ENCODE measurements at regions not wholly inside any gene's neighbourhood (a gene's known extent, or its start where the extent isn't known, plus 50 kb on each side); places are given as distances from the start of the nearest gene placed in this dataset.

- H3K4me1 Mint-ChIP-seq = peaks cover 26% of the 10 kb centered on the region
- H3K27me3 Mint-ChIP-seq (ENCODE audit: low read depth) = peaks cover 3% of the 10 kb centered on the region; the same call in 1 of the 2 replicates
- ATAC-seq (no peak), DNase-seq (ENCODE audit: low spot score) (no peak)
- no peaks in the 10 kb centered on the region for H3K9me3 Mint-ChIP-seq
- ChIA-PET POLR2A (no interaction called here), CTCF (interaction anchor here (3.4 kb wide), 1 partner anchor 9 kb away, joined by 14 read pairs; no protein-coding TSS in a partner anchor)
- H3K36me3 Mint-ChIP-seq = no peaks in the 10 kb centered on the region
- H3K4me3 Mint-ChIP-seq = no peak overlapping the region
- TF ChIP-seq ZNF138 (CRISPR knock-in tag; conservative IDR thresholded peaks at IDR 0.05) = no peak
- TF ChIP-seq, protein P1, sequence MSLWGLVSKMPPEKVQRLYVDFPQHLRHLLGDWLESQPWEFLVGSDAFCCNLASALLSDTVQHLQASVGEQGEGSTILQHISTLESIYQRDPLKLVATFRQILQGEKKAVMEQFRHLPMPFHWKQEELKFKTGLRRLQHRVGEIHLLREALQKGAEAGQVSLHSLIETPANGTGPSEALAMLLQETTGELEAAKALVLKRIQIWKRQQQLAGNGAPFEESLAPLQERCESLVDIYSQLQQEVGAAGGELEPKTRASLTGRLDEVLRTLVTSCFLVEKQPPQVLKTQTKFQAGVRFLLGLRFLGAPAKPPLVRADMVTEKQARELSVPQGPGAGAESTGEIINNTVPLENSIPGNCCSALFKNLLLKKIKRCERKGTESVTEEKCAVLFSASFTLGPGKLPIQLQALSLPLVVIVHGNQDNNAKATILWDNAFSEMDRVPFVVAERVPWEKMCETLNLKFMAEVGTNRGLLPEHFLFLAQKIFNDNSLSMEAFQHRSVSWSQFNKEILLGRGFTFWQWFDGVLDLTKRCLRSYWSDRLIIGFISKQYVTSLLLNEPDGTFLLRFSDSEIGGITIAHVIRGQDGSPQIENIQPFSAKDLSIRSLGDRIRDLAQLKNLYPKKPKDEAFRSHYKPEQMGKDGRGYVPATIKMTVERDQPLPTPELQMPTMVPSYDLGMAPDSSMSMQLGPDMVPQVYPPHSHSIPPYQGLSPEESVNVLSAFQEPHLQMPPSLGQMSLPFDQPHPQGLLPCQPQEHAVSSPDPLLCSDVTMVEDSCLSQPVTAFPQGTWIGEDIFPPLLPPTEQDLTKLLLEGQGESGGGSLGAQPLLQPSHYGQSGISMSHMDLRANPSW (CRISPR knock-in tag; conservative IDR thresholded peaks at IDR 0.05; ENCODE audit: low read depth) = no peak
- no peak for TF ChIP-seq GTF2I (CRISPR knock-in tag; conservative IDR thresholded peaks at IDR 0.05)
- TF ChIP-seq, protein P2, sequence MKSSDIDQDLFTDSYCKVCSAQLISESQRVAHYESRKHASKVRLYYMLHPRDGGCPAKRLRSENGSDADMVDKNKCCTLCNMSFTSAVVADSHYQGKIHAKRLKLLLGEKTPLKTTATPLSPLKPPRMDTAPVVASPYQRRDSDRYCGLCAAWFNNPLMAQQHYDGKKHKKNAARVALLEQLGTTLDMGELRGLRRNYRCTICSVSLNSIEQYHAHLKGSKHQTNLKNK (CRISPR knock-in tag; IDR thresholded peaks at IDR 0.05) = no peak
- TF ChIP-seq, protein P3, sequence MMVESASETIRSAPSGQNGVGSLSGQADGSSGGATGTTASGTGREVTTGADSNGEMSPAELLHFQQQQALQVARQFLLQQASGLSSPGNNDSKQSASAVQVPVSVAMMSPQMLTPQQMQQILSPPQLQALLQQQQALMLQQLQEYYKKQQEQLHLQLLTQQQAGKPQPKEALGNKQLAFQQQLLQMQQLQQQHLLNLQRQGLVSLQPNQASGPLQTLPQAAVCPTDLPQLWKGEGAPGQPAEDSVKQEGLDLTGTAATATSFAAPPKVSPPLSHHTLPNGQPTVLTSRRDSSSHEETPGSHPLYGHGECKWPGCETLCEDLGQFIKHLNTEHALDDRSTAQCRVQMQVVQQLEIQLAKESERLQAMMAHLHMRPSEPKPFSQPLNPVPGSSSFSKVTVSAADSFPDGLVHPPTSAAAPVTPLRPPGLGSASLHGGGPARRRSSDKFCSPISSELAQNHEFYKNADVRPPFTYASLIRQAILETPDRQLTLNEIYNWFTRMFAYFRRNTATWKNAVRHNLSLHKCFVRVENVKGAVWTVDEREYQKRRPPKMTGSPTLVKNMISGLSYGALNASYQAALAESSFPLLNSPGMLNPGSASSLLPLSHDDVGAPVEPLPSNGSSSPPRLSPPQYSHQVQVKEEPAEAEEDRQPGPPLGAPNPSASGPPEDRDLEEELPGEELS (CRISPR knock-in tag; IDR thresholded peaks at IDR 0.05) = no peak
- no peak for TF ChIP-seq SMAD3 (CRISPR knock-in tag; IDR thresholded peaks at IDR 0.05; ENCODE audit: borderline replicate concordance)
- TF ChIP-seq FOXK1 (CRISPR knock-in tag; IDR thresholded peaks at IDR 0.05) = no peak
- TF ChIP-seq, protein P4, sequence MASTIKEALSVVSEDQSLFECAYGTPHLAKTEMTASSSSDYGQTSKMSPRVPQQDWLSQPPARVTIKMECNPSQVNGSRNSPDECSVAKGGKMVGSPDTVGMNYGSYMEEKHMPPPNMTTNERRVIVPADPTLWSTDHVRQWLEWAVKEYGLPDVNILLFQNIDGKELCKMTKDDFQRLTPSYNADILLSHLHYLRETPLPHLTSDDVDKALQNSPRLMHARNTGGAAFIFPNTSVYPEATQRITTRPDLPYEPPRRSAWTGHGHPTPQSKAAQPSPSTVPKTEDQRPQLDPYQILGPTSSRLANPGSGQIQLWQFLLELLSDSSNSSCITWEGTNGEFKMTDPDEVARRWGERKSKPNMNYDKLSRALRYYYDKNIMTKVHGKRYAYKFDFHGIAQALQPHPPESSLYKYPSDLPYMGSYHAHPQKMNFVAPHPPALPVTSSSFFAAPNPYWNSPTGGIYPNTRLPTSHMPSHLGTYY (CRISPR knock-in tag; IDR thresholded peaks at IDR 0.05) = no peak
- TF ChIP-seq USF1 (CRISPR knock-in tag; IDR thresholded peaks at IDR 0.05) = no peak
- TF ChIP-seq ZNF317 (CRISPR knock-in tag; IDR thresholded peaks at IDR 0.05; ENCODE audit: borderline replicate concordance, low read depth) = no peak
- no peak for TF ChIP-seq PRDM15 (CRISPR knock-in tag; IDR thresholded peaks at IDR 0.05)
- no peak for TF ChIP-seq ZSCAN18 (CRISPR knock-in tag; IDR thresholded peaks at IDR 0.05)
- TF ChIP-seq CREM (CRISPR knock-in tag; IDR thresholded peaks at IDR 0.05) = no peak
- TF ChIP-seq, protein P5, sequence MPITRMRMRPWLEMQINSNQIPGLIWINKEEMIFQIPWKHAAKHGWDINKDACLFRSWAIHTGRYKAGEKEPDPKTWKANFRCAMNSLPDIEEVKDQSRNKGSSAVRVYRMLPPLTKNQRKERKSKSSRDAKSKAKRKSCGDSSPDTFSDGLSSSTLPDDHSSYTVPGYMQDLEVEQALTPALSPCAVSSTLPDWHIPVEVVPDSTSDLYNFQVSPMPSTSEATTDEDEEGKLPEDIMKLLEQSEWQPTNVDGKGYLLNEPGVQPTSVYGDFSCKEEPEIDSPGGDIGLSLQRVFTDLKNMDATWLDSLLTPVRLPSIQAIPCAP (CRISPR knock-in tag; IDR thresholded peaks at IDR 0.05) = no peak
- no peak for TF ChIP-seq NFATC4 (CRISPR knock-in tag; IDR thresholded peaks at IDR 0.05)
- TF ChIP-seq ZNF121 (CRISPR knock-in tag; IDR thresholded peaks at IDR 0.05) = no peak
- TF ChIP-seq, protein P6, sequence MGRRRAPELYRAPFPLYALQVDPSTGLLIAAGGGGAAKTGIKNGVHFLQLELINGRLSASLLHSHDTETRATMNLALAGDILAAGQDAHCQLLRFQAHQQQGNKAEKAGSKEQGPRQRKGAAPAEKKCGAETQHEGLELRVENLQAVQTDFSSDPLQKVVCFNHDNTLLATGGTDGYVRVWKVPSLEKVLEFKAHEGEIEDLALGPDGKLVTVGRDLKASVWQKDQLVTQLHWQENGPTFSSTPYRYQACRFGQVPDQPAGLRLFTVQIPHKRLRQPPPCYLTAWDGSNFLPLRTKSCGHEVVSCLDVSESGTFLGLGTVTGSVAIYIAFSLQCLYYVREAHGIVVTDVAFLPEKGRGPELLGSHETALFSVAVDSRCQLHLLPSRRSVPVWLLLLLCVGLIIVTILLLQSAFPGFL (CRISPR knock-in tag; IDR thresholded peaks at IDR 0.05; ENCODE audit: borderline replicate concordance) = no peak
- H3K27ac Mint-ChIP-seq = no peak overlapping the region
Measured at GRCh38 chr14:81936348-81936747, 402.7 kb upstream of the SEL1L start.

Measured in WTC11 (cell line).